Activated CD4-positive, alpha-beta T cell treated with anti-CD3 and anti-CD28 coated beads, Interleukin-2, amount 50 U/mL, for 4 hours (primary cell): ENCODE measurements at regions not wholly inside any gene's neighbourhood (a gene's known extent, or its start where the extent isn't known, plus 50 kb on each side); places are given as distances from the start of the nearest gene placed in this dataset.
"Not testable (repeated sequence)": the region's sequence is repeated elsewhere in the genome, so short reads cannot be mapped to it uniquely, and the experiment has no call there.

Experiments used
- DNase-seq, 2 experiments: peaks; one replicate each; pipeline ENCODE4 v3.0.0-alpha.2; 2020

- no peak for DNase-seq
These were observed 199.5 kb downstream of the FOXD4L6 start for GRCh38 chr9:40928803-40929487.

GRCh38 chr9:40927851-40928802, 200.4 kb downstream of the FOXD4L6 start:
- no peak for DNase-seq

- DNase-seq, result no peak
These were observed 201.2 kb downstream of the FOXD4L6 start for GRCh38 chr9:40927260-40927631.

- no peak for DNase-seq
These were observed 201.8 kb downstream of the FOXD4L6 start for GRCh38 chr9:40926404-40927259.

- DNase-seq, result no peak
These were observed 203.3 kb downstream of the FOXD4L6 start for GRCh38 chr9:40925149-40925548.

- not testable (repeated sequence) for DNase-seq
These were observed 212.1 kb downstream of the FOXD4L6 start for GRCh38 chr9:40916399-40916783.

- not testable (repeated sequence) for DNase-seq
These were observed 212.7 kb downstream of the FOXD4L6 start for GRCh38 chr9:40915660-40916398.

- DNase-seq, result no peak
These were observed 213.5 kb downstream of the FOXD4L6 start for GRCh38 chr9:40914772-40915659.

- no peak for DNase-seq
These were observed 214.4 kb downstream of the FOXD4L6 start for GRCh38 chr9:40913928-40914673.

GRCh38 chr9:40913096-40913719, 215.3 kb downstream of the FOXD4L6 start:
- no peak for DNase-seq

- DNase-seq, result not testable (repeated sequence)
These were observed 215.8 kb downstream of the FOXD4L6 start for GRCh38 chr9:40912679-40913078.

GRCh38 chr9:40911647-40912046, 216.8 kb downstream of the FOXD4L6 start:
- no peak for DNase-seq

GRCh38 chr9:40910995-40911394, 217.5 kb downstream of the FOXD4L6 start:
- DNase-seq, result not testable (repeated sequence)

- no peak for DNase-seq
These were observed 218.7 kb downstream of the FOXD4L6 start for GRCh38 chr9:40909821-40910220.

- not testable (repeated sequence) for DNase-seq
These were observed 219.4 kb downstream of the FOXD4L6 start for GRCh38 chr9:40909111-40909510.

- DNase-seq, result no peak
These were observed 220.5 kb downstream of the FOXD4L6 start for GRCh38 chr9:40907657-40908624.

- DNase-seq, result not testable (repeated sequence)
These were observed 221.6 kb downstream of the FOXD4L6 start for GRCh38 chr9:40906879-40907278.

GRCh38 chr9:40892315-40892714, 236.2 kb downstream of the FOXD4L6 start:
- not testable (repeated sequence) for DNase-seq

- not testable (repeated sequence) for DNase-seq
These were observed 242.6 kb downstream of the FOXD4L6 start for GRCh38 chr9:40885858-40886257.
